CD4-positive, CD25-positive, alpha-beta regulatory T cell (primary cell): ENCODE measurements at regions not wholly inside any gene's neighbourhood (a gene's known extent, or its start where the extent isn't known, plus 50 kb on each side); places are given as distances from the start of the nearest gene placed in this dataset.

Source experiments
- ATAC-seq, 2 donors: fragments of 150-1000 bp; cut with Tn5 transposase; one replicate each; pipeline ENCODE4 v1.10.0; 2021; ENCODE audit warnings: low read depth in 2 of 2, moderate number of reproducible peaks in 2 of 2, moderate library complexity in 1 of 2
- DNase-seq, 3 donors: peaks; one replicate each; pipeline versions ENCODE4 v3.0.0 to v3.0.0-alpha.2; 2012 to 2022; ENCODE audit warnings: mixed read lengths in 1 of 3
- H3K27ac ChIP-seq: one replicate; pipeline ENCODE4 v1.7.0; 2013; ENCODE audit warnings: mild to moderate bottlenecking, low read length; ENCODE audit not compliant: insufficient read depth, poor library complexity, severe bottlenecking
- H3K27me3 ChIP-seq: one replicate; pipeline ENCODE4 v1.7.0; 2013; ENCODE audit warnings: low read length; ENCODE audit not compliant: control insufficient read depth, insufficient read depth
- H3K36me3 ChIP-seq: one replicate; pipeline ENCODE4 v1.7.0; 2013; ENCODE audit warnings: mild to moderate bottlenecking, low read length, moderate library complexity; ENCODE audit not compliant: control insufficient read depth, insufficient read depth
- H3K4me1 ChIP-seq: 2 replicates; pipeline ENCODE4 v1.7.0; 2013; ENCODE audit warnings: mild to moderate bottlenecking, low read length; ENCODE audit not compliant: insufficient read depth, control insufficient read depth, poor library complexity, severe bottlenecking
- H3K4me3 ChIP-seq: one replicate; pipeline ENCODE4 v1.7.0; 2013; ENCODE audit warnings: low read depth, mild to moderate bottlenecking, low read length, moderate library complexity
- H3K9me3 ChIP-seq, 2 experiments: 1 replicate in 1 of 2; 2 replicates in 1 of 2; pipeline ENCODE4 v1.7.0; 2013; ENCODE audit warnings: low read length in 2 of 2, mild to moderate bottlenecking in 1 of 2, moderate library complexity in 1 of 2; ENCODE audit not compliant: control insufficient read depth in 2 of 2
- H3K27ac Mint-ChIP-seq, 3 donors: one replicate each; pipeline ENCODE4 v1.8.0; 2020 to 2022; ENCODE audit warnings: mild to moderate bottlenecking in 3 of 3, mixed read lengths in 3 of 3, moderate library complexity in 2 of 3
- H3K27me3 Mint-ChIP-seq: one replicate; pipeline ENCODE4 v1.8.0; 2022; ENCODE audit warnings: mild to moderate bottlenecking, mixed read lengths
- H3K36me3 Mint-ChIP-seq: one replicate; pipeline ENCODE4 v1.8.0; 2020; ENCODE audit warnings: mixed read lengths
- H3K4me1 Mint-ChIP-seq, 4 donors: one replicate each; pipeline ENCODE4 v1.8.0; 2020 to 2022; ENCODE audit warnings: mixed read lengths in 4 of 4, mild to moderate bottlenecking in 1 of 4
- H3K4me3 Mint-ChIP-seq, 4 donors: one replicate each; pipeline ENCODE4 v1.8.0; 2020 to 2022; ENCODE audit warnings: mild to moderate bottlenecking in 4 of 4, mixed read lengths in 4 of 4, moderate library complexity in 3 of 4
- H3K9me3 Mint-ChIP-seq, 7 donors: one replicate each; pipeline ENCODE4 v1.8.0; 2020 to 2022; ENCODE audit warnings: mixed read lengths in 7 of 7, mild to moderate bottlenecking in 3 of 7, moderate library complexity in 2 of 7

- Mint-ChIP-seq H3K9me3 (peaks cover 0 to 6% (median 3%) of the 10 kb centered on the region in 7 donors), H3K4me3 (no peak overlapping the region), H3K27ac (no peak overlapping the region), H3K27me3 (no peaks in the 10 kb centered on the region), H3K36me3 (no peaks in the 10 kb centered on the region), H3K4me1 (no peaks in the 10 kb centered on the region)
- H3K4me1 ChIP-seq, result no peaks in the 10 kb centered on the region
- DNase-seq (no peak), ATAC-seq (no peak)
- no peak overlapping the region for H3K4me3 ChIP-seq
- H3K27me3 ChIP-seq, result no peaks in the 10 kb centered on the region
- no peak overlapping the region for H3K27ac ChIP-seq
- no peaks in the 10 kb centered on the region for H3K36me3 ChIP-seq
- no peaks in the 10 kb centered on the region for H3K9me3 ChIP-seq
These were observed 487.0 kb downstream of the SLC4A3 start for GRCh38 chr2:220114443-220114842.

- H3K9me3 Mint-ChIP-seq, result peaks cover 0 to 6% (median 3%) of the 10 kb centered on the region in 7 donors
- no peak for ATAC-seq
These were observed 489.6 kb downstream of the SLC4A3 start for GRCh38 chr2:220117025-220117424.

GRCh38 chr2:220120041-220120440, 492.6 kb downstream of the SLC4A3 start:
- DNase-seq, result no peak
- no peaks in the 10 kb centered on the region for H3K27me3 Mint-ChIP-seq
- H3K4me1 Mint-ChIP-seq, result no peaks in the 10 kb centered on the region
- ATAC-seq, result no peak
- no peak overlapping the region for H3K27ac ChIP-seq
- H3K27me3 ChIP-seq, result no peaks in the 10 kb centered on the region
- no peaks in the 10 kb centered on the region for H3K4me1 ChIP-seq
- no peak overlapping the region for H3K4me3 ChIP-seq
- no peak overlapping the region for H3K4me3 Mint-ChIP-seq
- no peak overlapping the region for H3K27ac Mint-ChIP-seq
- peaks cover 0 to 6% (median 3%) of the 10 kb centered on the region in 7 donors for H3K9me3 Mint-ChIP-seq
- no peaks in the 10 kb centered on the region for H3K36me3 Mint-ChIP-seq
- no peaks in the 10 kb centered on the region for H3K9me3 ChIP-seq
- H3K36me3 ChIP-seq, result no peaks in the 10 kb centered on the region

More at GRCh38 chr2:220117025-220117424, 489.6 kb downstream of the SLC4A3 start:
- no peaks in the 10 kb centered on the region for H3K4me1 Mint-ChIP-seq
- no peaks in the 10 kb centered on the region for H3K36me3 Mint-ChIP-seq
- no peaks in the 10 kb centered on the region for H3K27me3 Mint-ChIP-seq
- Histone ChIP-seq H3K27ac (no peak overlapping the region), H3K36me3 (no peaks in the 10 kb centered on the region), H3K4me3 (no peak overlapping the region), H3K4me1 (no peaks in the 10 kb centered on the region), H3K9me3 (no peaks in the 10 kb centered on the region), H3K27me3 (no peaks in the 10 kb centered on the region)
- no peak overlapping the region for H3K27ac Mint-ChIP-seq
- no peak overlapping the region for H3K4me3 Mint-ChIP-seq
- no peak for DNase-seq

GRCh38 chr2:220123751-220124150, 496.3 kb downstream of the SLC4A3 start:
- no peak for DNase-seq
- ATAC-seq, result no peak
- H3K36me3 Mint-ChIP-seq, result no peaks in the 10 kb centered on the region

GRCh38 chr2:220125551-220125950, 498.1 kb downstream of the SLC4A3 start:
- peaks cover 0 to 5% (median 1%) of the 10 kb centered on the region in 7 donors for H3K9me3 Mint-ChIP-seq
- no peaks in the 10 kb centered on the region for H3K4me1 Mint-ChIP-seq
- DNase-seq, result no peak
- no peaks in the 10 kb centered on the region for H3K4me1 ChIP-seq
- no peaks in the 10 kb centered on the region for H3K27me3 ChIP-seq
- no peak overlapping the region for H3K27ac ChIP-seq
- H3K9me3 ChIP-seq, result no peaks in the 10 kb centered on the region
- no peak overlapping the region for H3K27ac Mint-ChIP-seq
- ATAC-seq, result no peak
- no peaks in the 10 kb centered on the region for H3K36me3 Mint-ChIP-seq
- H3K4me3 Mint-ChIP-seq, result no peak overlapping the region
- no peaks in the 10 kb centered on the region for H3K36me3 ChIP-seq
- H3K27me3 Mint-ChIP-seq, result no peaks in the 10 kb centered on the region
- H3K4me3 ChIP-seq, result no peak overlapping the region

More at GRCh38 chr2:220123751-220124150, 496.3 kb downstream of the SLC4A3 start:
- Mint-ChIP-seq H3K27me3 (no peaks in the 10 kb centered on the region), H3K9me3 (peaks cover 0 to 3% (median 0%) of the 10 kb centered on the region in 7 donors), H3K4me1 (no peaks in the 10 kb centered on the region), H3K4me3 (no peak overlapping the region), H3K27ac (no peak overlapping the region)
- no peaks in the 10 kb centered on the region for H3K36me3 ChIP-seq
- no peaks in the 10 kb centered on the region for H3K9me3 ChIP-seq
- H3K4me1 ChIP-seq, result no peaks in the 10 kb centered on the region
- no peak overlapping the region for H3K4me3 ChIP-seq
- no peak overlapping the region for H3K27ac ChIP-seq
- H3K27me3 ChIP-seq, result no peaks in the 10 kb centered on the region

- no peaks in the 10 kb centered on the region for H3K27me3 ChIP-seq
- no peaks in the 10 kb centered on the region for H3K36me3 ChIP-seq
- no peak overlapping the region for H3K4me3 ChIP-seq
- peaks cover 0 to 8% (median 2%) of the 10 kb centered on the region in 7 donors for H3K9me3 Mint-ChIP-seq
- ATAC-seq (no peak), DNase-seq (no peak)
- no peaks in the 10 kb centered on the region for H3K36me3 Mint-ChIP-seq
- H3K27ac Mint-ChIP-seq, result no peak overlapping the region
- H3K4me1 ChIP-seq, result no peaks in the 10 kb centered on the region
- H3K4me1 Mint-ChIP-seq, result no peaks in the 10 kb centered on the region
- no peak overlapping the region for H3K4me3 Mint-ChIP-seq
- no peaks in the 10 kb centered on the region for H3K27me3 Mint-ChIP-seq
- no peaks in the 10 kb centered on the region for H3K9me3 ChIP-seq
- no peak overlapping the region for H3K27ac ChIP-seq
These were observed 499.9 kb downstream of the SLC4A3 start for GRCh38 chr2:220127311-220127710.

GRCh38 chr2:220127876-220128275, 500.4 kb downstream of the SLC4A3 start:
- DNase-seq, result no peak
- Mint-ChIP-seq H3K4me1 (no peaks in the 10 kb centered on the region), H3K27me3 (no peaks in the 10 kb centered on the region), H3K4me3 (no peak overlapping the region), H3K27ac (no peak overlapping the region), H3K9me3 (peaks cover 0 to 8% (median 2%) of the 10 kb centered on the region in 7 donors), H3K36me3 (no peaks in the 10 kb centered on the region)
- H3K4me3 ChIP-seq, result no peak overlapping the region
- H3K4me1 ChIP-seq, result no peaks in the 10 kb centered on the region
- H3K36me3 ChIP-seq, result no peaks in the 10 kb centered on the region
- ATAC-seq, result no peak
- no peaks in the 10 kb centered on the region for H3K9me3 ChIP-seq
- H3K27me3 ChIP-seq, result no peaks in the 10 kb centered on the region
- H3K27ac ChIP-seq, result no peak overlapping the region

- ATAC-seq, result no peak
These were observed 502.0 kb downstream of the SLC4A3 start for GRCh38 chr2:220129391-220129790.

More at GRCh38 chr2:220129391-220129790, 502.0 kb downstream of the SLC4A3 start:
- Mint-ChIP-seq H3K4me3 (no peak overlapping the region), H3K27ac (no peak overlapping the region), H3K9me3 (peaks cover 0 to 10% (median 3%) of the 10 kb centered on the region in 7 donors), H3K36me3 (no peaks in the 10 kb centered on the region), H3K4me1 (no peaks in the 10 kb centered on the region), H3K27me3 (no peaks in the 10 kb centered on the region)
- H3K27me3 ChIP-seq, result no peaks in the 10 kb centered on the region
- H3K9me3 ChIP-seq, result no peaks in the 10 kb centered on the region
- no peaks in the 10 kb centered on the region for H3K36me3 ChIP-seq
- DNase-seq, result no peak
- no peak overlapping the region for H3K27ac ChIP-seq
- no peak overlapping the region for H3K4me3 ChIP-seq
- no peaks in the 10 kb centered on the region for H3K4me1 ChIP-seq
